Caco-2 (cell line): ENCODE measurements at regions not wholly inside any gene's neighbourhood (a gene's known extent, or its start where the extent isn't known, plus 50 kb on each side); places are given as distances from the start of the nearest gene placed in this dataset.

ENCODE experiments used
- BruUV-seq: library from RNA; stranded (reverse); fragments of 400-500 nt; replicated peaks from 2 replicates; lab custom pipeline; 2021; lab: Mats Ljungman, UMichigan
- CTCF ChIA-PET: fragments of 300-600 bp; sonication (Branson Sonifier 250); formaldehyde crosslinking; loops from one replicate; lab custom pipeline; 2022; ENCODE audit warnings: antibody characterized with exemption; lab: Charles Lee
- POLR2A ChIA-PET: fragments of 300-600 bp; sonication (Branson Sonifier 250); formaldehyde crosslinking; loops from one replicate; lab custom pipeline; 2022; ENCODE audit warnings: antibody characterized with exemption; lab: Charles Lee
- DNase-seq, 2 experiments: peaks; one replicate each; pipeline versions ENCODE4 v3.0.0 to v3.0.0-alpha.2; 2020 to 2022
- H3K27me3 ChIP-seq: replicated peaks from 2 replicates; pipeline ENCODE4 v1.6.0; 2011; ENCODE audit warnings: low read length; ENCODE audit not compliant: control insufficient read depth, insufficient read depth
- H3K36me3 ChIP-seq: 2 replicates; pipeline ENCODE4 v1.5.1; 2011; ENCODE audit warnings: low read length; ENCODE audit not compliant: control insufficient read depth, insufficient read depth
- H3K4me1 ChIP-seq: fragments of 250-450 bp; sonication (Bioruptor Pico); 2 replicates; pipeline ENCODE4 v1.5.1; 2020; ENCODE audit warnings: mild to moderate bottlenecking
- H3K4me3 ChIP-seq: 2 replicates; pipeline ENCODE4 v1.5.1; 2011; ENCODE audit warnings: low read depth, mild to moderate bottlenecking, control low read depth, low read length
- H3K9me3 ChIP-seq: fragments of 250-450 bp; sonication (Bioruptor Pico); 2 replicates; pipeline ENCODE4 v1.5.1; 2020; ENCODE audit warnings: mild to moderate bottlenecking, moderate library complexity
- H3K27ac Mint-ChIP-seq: one replicate; pipeline ENCODE4 v1.8.0; 2022; ENCODE audit warnings: mixed read lengths; ENCODE audit not compliant: unreplicated experiment
- H3K27me3 Mint-ChIP-seq: one replicate; pipeline ENCODE4 v1.8.0; 2022; ENCODE audit warnings: mixed read lengths; ENCODE audit not compliant: insufficient read depth, unreplicated experiment
- H3K36me3 Mint-ChIP-seq: one replicate; pipeline ENCODE4 v1.8.0; 2022; ENCODE audit warnings: mild to moderate bottlenecking, mixed read lengths; ENCODE audit not compliant: insufficient read depth, unreplicated experiment
- H3K4me1 Mint-ChIP-seq: one replicate; pipeline ENCODE4 v1.8.0; 2022; ENCODE audit warnings: low read depth, mixed read lengths; ENCODE audit not compliant: unreplicated experiment
- H3K4me3 Mint-ChIP-seq: one replicate; pipeline ENCODE4 v1.8.0; 2022; ENCODE audit warnings: mild to moderate bottlenecking, moderate library complexity, mixed read lengths; ENCODE audit not compliant: unreplicated experiment
- H3K9me3 Mint-ChIP-seq: one replicate; pipeline ENCODE4 v1.8.0; 2022; ENCODE audit warnings: mixed read lengths; ENCODE audit not compliant: unreplicated experiment
- CTCF ChIP-seq, 2 experiments: fragments of 200-600 bp in 1 of 2; IDR thresholded peaks; 1 replicate in 1 of 2; 2 replicates in 1 of 2; pipeline versions ENCODE4 v1.5.1 to v1.8.0; 2011 to 2022; ENCODE audit warnings: antibody characterized with exemption in 1 of 2, control low read depth in 1 of 2, inconsistent platforms in 1 of 2, low read depth in 1 of 2, low read length in 1 of 2, mild to moderate bottlenecking in 1 of 2, moderate library complexity in 1 of 2; ENCODE audit not compliant: insufficient read depth in 1 of 2, severe bottlenecking in 1 of 2, unreplicated experiment in 1 of 2
- intact Hi-C: fragments of 100-400 bp; cut with micrococcal nuclease; formaldehyde crosslinking; loops from one replicate; pipeline ENCODE4 v1.10.0; 2022; ENCODE audit not compliant: unreplicated experiment

GRCh38 chr12:114735680-114736374, 51.9 kb upstream of the TBX3 start:
- Mint-ChIP-seq H3K36me3 (no peaks in the 10 kb centered on the region), H3K4me1 (no peaks in the 10 kb centered on the region), H3K9me3 (peaks cover 10% of the 10 kb centered on the region), H3K27me3 (no peaks in the 10 kb centered on the region), H3K4me3 (no peak overlapping the region), H3K27ac (no peak overlapping the region)
- POLR2A ChIA-PET: no interaction called here
- no peak for DNase-seq
- intact Hi-C loops: no loop called here
- CTCF ChIA-PET: interaction anchor here (0.7 kb wide), 1 partner anchor 121 kb away, joined by 3 read pairs; no protein-coding TSS in a partner anchor
- no TSS peak for BruUV-seq
- Histone ChIP-seq H3K9me3 (no peaks in the 10 kb centered on the region), H3K4me3 (no peak overlapping the region), H3K36me3 (no peaks in the 10 kb centered on the region), H3K27me3 (no peaks in the 10 kb centered on the region), H3K4me1 (no peaks in the 10 kb centered on the region)
- no peak for TF ChIP-seq CTCF (IDR thresholded peaks at IDR 0.05; ENCODE audit: insufficient read depth in 1 of 2, low read depth in 1 of 2, low read length in 1 of 2, severe bottlenecking in 1 of 2, unreplicated experiment in 1 of 2)

- no peak overlapping the region for H3K4me3 Mint-ChIP-seq
These were observed 51.0 kb upstream of the TBX3 start for GRCh38 chr12:114735011-114735410.

GRCh38 chr12:114733919-114734318, 49.9 kb upstream of the TBX3 start:
- no peaks in the 10 kb centered on the region for H3K36me3 ChIP-seq
- no peaks in the 10 kb centered on the region for H3K9me3 ChIP-seq
- H3K27me3 Mint-ChIP-seq: no peaks in the 10 kb centered on the region
- no peak overlapping the region for H3K27ac Mint-ChIP-seq
- no peaks in the 10 kb centered on the region for H3K4me1 Mint-ChIP-seq
- no peak for DNase-seq
- no peaks in the 10 kb centered on the region for H3K4me1 ChIP-seq
- H3K4me3 Mint-ChIP-seq: no peak overlapping the region
- H3K9me3 Mint-ChIP-seq: peaks cover 10% of the 10 kb centered on the region
- POLR2A ChIA-PET: no interaction called here
- CTCF ChIA-PET: no interaction called here
- H3K27me3 ChIP-seq: no peaks in the 10 kb centered on the region
- H3K36me3 Mint-ChIP-seq: no peaks in the 10 kb centered on the region
- intact Hi-C loops: no loop called here
- H3K4me3 ChIP-seq: no peak overlapping the region
- no TSS peak for BruUV-seq
- no peak for TF ChIP-seq CTCF (IDR thresholded peaks at IDR 0.05; ENCODE audit: insufficient read depth in 1 of 2, low read depth in 1 of 2, low read length in 1 of 2, severe bottlenecking in 1 of 2, unreplicated experiment in 1 of 2)

More at GRCh38 chr12:114735011-114735410, 51.0 kb upstream of the TBX3 start:
- H3K4me1 Mint-ChIP-seq: no peaks in the 10 kb centered on the region
- DNase-seq: no peak
- no peak for TF ChIP-seq CTCF (IDR thresholded peaks at IDR 0.05; ENCODE audit: insufficient read depth in 1 of 2, low read depth in 1 of 2, low read length in 1 of 2, severe bottlenecking in 1 of 2, unreplicated experiment in 1 of 2)
- Histone ChIP-seq H3K4me1 (no peaks in the 10 kb centered on the region), H3K27me3 (no peaks in the 10 kb centered on the region), H3K4me3 (no peak overlapping the region), H3K9me3 (no peaks in the 10 kb centered on the region), H3K36me3 (no peaks in the 10 kb centered on the region)
- intact Hi-C loops: no loop called here
- H3K27ac Mint-ChIP-seq: no peak overlapping the region
- H3K9me3 Mint-ChIP-seq: peaks cover 10% of the 10 kb centered on the region
- no TSS peak for BruUV-seq
- CTCF ChIA-PET: no interaction called here
- no peaks in the 10 kb centered on the region for H3K36me3 Mint-ChIP-seq
- POLR2A ChIA-PET: no interaction called here
- no peaks in the 10 kb centered on the region for H3K27me3 Mint-ChIP-seq
